B cell (primary cell): ENCODE measurements at regions not wholly inside any gene's neighbourhood (a gene's known extent, or its start where the extent isn't known, plus 50 kb on each side); places are given as distances from the start of the nearest gene placed in this dataset.

ENCODE experiments used
- EZH2 ChIP-seq: IDR thresholded peaks from 2 replicates; pipeline ENCODE4 v1.6.1; 2012; ENCODE audit warnings: borderline replicate concordance, low read depth, mild to moderate bottlenecking, moderate library complexity, low read length; ENCODE audit not compliant: insufficient read depth, poor library complexity, severe bottlenecking
- TF ChIP-seq, protein P1 (sequence below): fragments of 200-600 bp; IDR thresholded peaks from one replicate; pipeline ENCODE4 v1.8.0; 2022; ENCODE audit warnings: antibody characterized with exemption, mild to moderate bottlenecking

DNA sequence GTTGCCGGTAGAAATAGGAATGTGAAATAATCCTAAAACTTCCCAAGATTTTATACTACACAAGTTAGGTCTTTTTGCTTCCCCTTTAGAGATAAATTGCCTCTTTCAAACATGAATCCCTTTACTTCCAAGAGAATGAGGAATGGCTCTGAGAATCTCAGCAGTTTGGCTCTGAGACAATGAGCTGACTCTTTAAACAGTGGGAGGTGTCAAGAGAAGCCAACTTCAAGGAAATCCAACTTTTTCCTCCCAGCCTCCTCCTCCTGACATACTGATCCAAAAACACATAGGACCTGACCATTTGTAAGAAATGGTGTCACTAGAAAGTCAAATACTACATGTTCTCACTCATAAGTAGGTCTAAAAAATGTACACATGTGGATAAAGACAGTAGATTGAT is 154.2 kb downstream of the ALDH8A1 start:
- TF ChIP-seq EZH2, result no peak
- TF ChIP-seq, protein P1, sequence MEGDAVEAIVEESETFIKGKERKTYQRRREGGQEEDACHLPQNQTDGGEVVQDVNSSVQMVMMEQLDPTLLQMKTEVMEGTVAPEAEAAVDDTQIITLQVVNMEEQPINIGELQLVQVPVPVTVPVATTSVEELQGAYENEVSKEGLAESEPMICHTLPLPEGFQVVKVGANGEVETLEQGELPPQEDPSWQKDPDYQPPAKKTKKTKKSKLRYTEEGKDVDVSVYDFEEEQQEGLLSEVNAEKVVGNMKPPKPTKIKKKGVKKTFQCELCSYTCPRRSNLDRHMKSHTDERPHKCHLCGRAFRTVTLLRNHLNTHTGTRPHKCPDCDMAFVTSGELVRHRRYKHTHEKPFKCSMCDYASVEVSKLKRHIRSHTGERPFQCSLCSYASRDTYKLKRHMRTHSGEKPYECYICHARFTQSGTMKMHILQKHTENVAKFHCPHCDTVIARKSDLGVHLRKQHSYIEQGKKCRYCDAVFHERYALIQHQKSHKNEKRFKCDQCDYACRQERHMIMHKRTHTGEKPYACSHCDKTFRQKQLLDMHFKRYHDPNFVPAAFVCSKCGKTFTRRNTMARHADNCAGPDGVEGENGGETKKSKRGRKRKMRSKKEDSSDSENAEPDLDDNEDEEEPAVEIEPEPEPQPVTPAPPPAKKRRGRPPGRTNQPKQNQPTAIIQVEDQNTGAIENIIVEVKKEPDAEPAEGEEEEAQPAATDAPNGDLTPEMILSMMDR, result no peak
